SK-N-SH treated with all-trans-retinoic acid at 6 μM for 48 hours (cell line): ENCODE measurements at regions not wholly inside any gene's neighbourhood (a gene's known extent, or its start where the extent isn't known, plus 50 kb on each side); places are given as distances from the start of the nearest gene placed in this dataset.

Source experiments
- RARB ChIP-seq: fragments of 250-450 bp; sonication (Bioruptor Pico); IDR thresholded peaks from 2 replicates; pipeline ENCODE4 v1.8.0; 2021; ENCODE audit warnings: mild to moderate bottlenecking, moderate library complexity
- ZFP3 ChIP-seq: fragments of 250-450 bp; sonication (Bioruptor Pico); IDR thresholded peaks from 2 replicates; pipeline ENCODE4 v1.5.0; 2020; ENCODE audit warnings: mild to moderate bottlenecking, moderate library complexity

GRCh38 chr10:21388589-21388988 lies 136.9 kb downstream of the SKIDA1 start:
- no peak for TF ChIP-seq ZFP3 (CRISPR knock-in tag)
- TF ChIP-seq RARB (CRISPR knock-in tag): no peak
